ENCODE measurements at regions not wholly inside any gene's neighbourhood (a gene's known extent, or its start where the extent isn't known, plus 50 kb on each side); places are given as distances from the start of the nearest gene placed in this dataset.

GRCh38 chrX:10992110-10992509 is 119.0 kb upstream of the HCCS start:
- DNase-seq (no peak), ATAC-seq (ENCODE audit: low read depth) (no peak)
- Histone ChIP-seq H3K14ac (replicated peaks; ENCODE audit: low read depth, low read length) (no peak overlapping the region), H3K56ac (ENCODE audit: extremely low read depth, insufficient read depth, low read length) (no peak overlapping the region), H2AFZ (replicated peaks; ENCODE audit: low read length, poor library complexity) (no peak overlapping the region), H3K36me3 (ENCODE audit: control insufficient read depth, insufficient read depth, low read length) (no peaks in the 10 kb centered on the region), H2BK120ac (ENCODE audit: low read depth, low read length) (no peak overlapping the region), H3K27ac (ENCODE audit: insufficient read depth, low read length) (no peak overlapping the region), H3K4ac (ENCODE audit: low read depth, low read length) (no peak overlapping the region), H2BK15ac (ENCODE audit: low read depth, low read length) (no peak overlapping the region), H4K8ac (ENCODE audit: low read depth in 2 of 2, low read length in 2 of 2) (no peak overlapping the region), H3K4me2 (ENCODE audit: low read depth, low read length) (no peak overlapping the region), H3K4me3 (ENCODE audit: insufficient read depth, low read depth, low read length) (no peak overlapping the region), H3K18ac (ENCODE audit: low read depth, low read length) (no peak overlapping the region), H2BK20ac (ENCODE audit: low read depth, low read length) (no peak overlapping the region), H4K5ac (ENCODE audit: low read depth, low read length) (no peak overlapping the region), H2AK5ac (ENCODE audit: low read depth, low read length) (no peak overlapping the region), H3K9me1 (ENCODE audit: insufficient read depth, low read length) (no peaks in the 10 kb centered on the region), H3K9me3 (ENCODE audit: control insufficient read depth, insufficient read depth, low read length) (no peaks in the 10 kb centered on the region), H3K27me3 (ENCODE audit: control insufficient read depth, insufficient read depth, low read length) (no peaks in the 10 kb centered on the region), H4K20me1 (ENCODE audit: insufficient read depth, low read length) (no peaks in the 10 kb centered on the region), H2AK9ac (replicated peaks; ENCODE audit: low read depth, low read length, poor library complexity) (no peak overlapping the region), H4K91ac (ENCODE audit: insufficient read depth, low read depth, low read length) (no peak overlapping the region), H3K23ac (ENCODE audit: low read depth, low read length) (no peak overlapping the region), H3K4me1 (ENCODE audit: control insufficient read depth, insufficient read depth, low read length) (no peaks in the 10 kb centered on the region), H3K9ac (ENCODE audit: low read depth, low read length) (no peak overlapping the region), H3K79me1 (ENCODE audit: low read depth in 1 of 2, low read length in 2 of 2) (no peaks in the 10 kb centered on the region), H2BK5ac (ENCODE audit: low read depth, low read length, poor library complexity, severe bottlenecking) (no peak overlapping the region)
- TF ChIP-seq RFX5 (IDR thresholded peaks at IDR 0.05; ENCODE audit: low read depth, low read length) (no peak), FOS (IDR thresholded peaks at IDR 0.05; ENCODE audit: low read depth, low read length) (no peak), CTCF (conservative IDR thresholded peaks at IDR 0.05; ENCODE audit: low read depth, low read length) (no peak), USF2 (IDR thresholded peaks at IDR 0.05; ENCODE audit: low read depth, low read length) (no peak), CEBPB (IDR thresholded peaks at IDR 0.05; ENCODE audit: low read depth, low read length) (no peak), MXI1 (IDR thresholded peaks at IDR 0.05; ENCODE audit: borderline replicate concordance, low read depth, low read length) (no peak), MAFK (IDR thresholded peaks at IDR 0.05; ENCODE audit: low read depth, low read length) (no peak), ELK1 (IDR thresholded peaks at IDR 0.05; ENCODE audit: borderline replicate concordance, low read depth, low read length) (no peak)
- no CpG with 5 or more reads among the region's 1 CpG for WGBS, 2 experiments (ENCODE audit: extremely low coverage in 2 of 2, insufficient read length in 1 of 2)
- no TSS peak for BruUV-seq (replicated peaks)
- CTCF ChIA-PET, result no interaction called here
- dilution Hi-C loops (cut with HindIII; ENCODE audit: low sequenced_read_pairs, unreplicated experiment) (no loop called here), intact Hi-C loops (cut with micrococcal nuclease) (no loop called here), in situ Hi-C loops (cut with MboI; ENCODE audit: low sequenced_read_pairs) (no loop called here)
- POLR2A ChIA-PET (ENCODE audit: unreplicated experiment), result no interaction called here
